OCI-LY1 (cell line): ENCODE measurements at regions not wholly inside any gene's neighbourhood (a gene's known extent, or its start where the extent isn't known, plus 50 kb on each side); places are given as distances from the start of the nearest gene placed in this dataset.

Source experiments
- H2AFZ ChIP-seq: fragments of 200-600 bp; sonication (generic), shearing (Covaris generic); 2 replicates; pipeline ENCODE4 v1.6.0; 2014; ENCODE audit warnings: antibody characterized with exemption, mild to moderate bottlenecking, low read length
- H3F3A ChIP-seq: fragments of 200-600 bp; sonication (generic), shearing (Covaris generic); 2 replicates; pipeline ENCODE4 v1.6.0; 2014; ENCODE audit warnings: mild to moderate bottlenecking, antibody characterized with exemption, low read length, moderate library complexity; ENCODE audit not compliant: insufficient read depth
- H3K27ac ChIP-seq: fragments of 200-600 bp; sonication (generic); 2 replicates; pipeline ENCODE4 v1.5.1; 2014; ENCODE audit warnings: low read length, mixed run types, mild to moderate bottlenecking, low read depth; ENCODE audit not compliant: poor library complexity, severe bottlenecking
- H3K27me3 ChIP-seq: fragments of 200-600 bp; sonication (generic); 2 replicates; pipeline ENCODE4 v1.6.0; 2014; ENCODE audit warnings: antibody characterized with exemption, mild to moderate bottlenecking, low read length, moderate library complexity; ENCODE audit not compliant: insufficient read depth
- H3K36me3 ChIP-seq: fragments of 200-600 bp; sonication (generic); 2 replicates; pipeline ENCODE4 v1.6.1; 2014; ENCODE audit warnings: mild to moderate bottlenecking, antibody characterized with exemption, low read length, moderate library complexity, mixed read lengths; ENCODE audit not compliant: insufficient read depth
- H3K4me1 ChIP-seq: fragments of 200-600 bp; sonication (generic); 2 replicates; pipeline ENCODE4 v1.5.1; 2014; ENCODE audit warnings: mild to moderate bottlenecking, low read length, moderate library complexity; ENCODE audit not compliant: insufficient read depth, severe bottlenecking
- H3K4me2 ChIP-seq: fragments of 200-600 bp; sonication (generic), shearing (Covaris generic); 2 replicates; pipeline ENCODE4 v1.6.1; 2014; ENCODE audit warnings: low read length
- H3K4me3 ChIP-seq: fragments of 200-600 bp; sonication (generic); 2 replicates; pipeline ENCODE4 v1.5.1; 2014; ENCODE audit warnings: low read length, low read depth, mild to moderate bottlenecking, mixed read lengths; ENCODE audit not compliant: poor library complexity, severe bottlenecking
- H3K79me2 ChIP-seq: fragments of 200-600 bp; shearing (Covaris generic); 2 replicates; pipeline ENCODE4 v1.6.1; 2016; ENCODE audit warnings: mixed run types, low read length, mixed read lengths; ENCODE audit not compliant: insufficient read depth
- H3K9ac ChIP-seq: fragments of 200-600 bp; sonication (generic), shearing (Covaris generic); 2 replicates; pipeline ENCODE4 v1.6.1; 2014; ENCODE audit warnings: mild to moderate bottlenecking, low read length, mixed read lengths
- H3K9me2 ChIP-seq: fragments of 200-600 bp; sonication (generic), shearing (Covaris generic); 2 replicates; pipeline ENCODE4 v1.6.1; 2014; ENCODE audit warnings: low read depth, mild to moderate bottlenecking, low read length, mixed read lengths
- H3K9me3 ChIP-seq: fragments of 200-600 bp; shearing (Covaris generic); 2 replicates; pipeline ENCODE4 v1.6.1; 2014; ENCODE audit warnings: low read length, mixed read lengths
- H4K20me1 ChIP-seq: fragments of 200-600 bp; sonication (generic), shearing (Covaris generic); 2 replicates; pipeline ENCODE4 v1.6.0; 2016; ENCODE audit warnings: mild to moderate bottlenecking, low read length; ENCODE audit not compliant: insufficient read depth
- CTCF ChIP-seq: fragments of 200-600 bp; sonication (generic), shearing (Covaris generic); IDR thresholded peaks from 2 replicates; pipeline ENCODE4 v1.5.1; 2017; ENCODE audit warnings: mild to moderate bottlenecking, antibody characterized with exemption, low read length, moderate library complexity, mixed read lengths
- EZH2 ChIP-seq: fragments of 200-600 bp; sonication (generic), shearing (Covaris generic); IDR thresholded peaks from 2 replicates; pipeline ENCODE4 v1.8.0; 2017; ENCODE audit warnings: borderline replicate concordance, mixed run types, mild to moderate bottlenecking, antibody characterized with exemption, low read length, moderate library complexity, mixed read lengths

- Histone ChIP-seq H3K9me2 (no peaks in the 10 kb centered on the region), H4K20me1 (no peaks in the 10 kb centered on the region), H3K36me3 (no peaks in the 10 kb centered on the region), H2AFZ (no peak overlapping the region), H3K27ac (no peak overlapping the region), H3K27me3 (no peaks in the 10 kb centered on the region), H3K9ac (no peak overlapping the region), H3K4me3 (no peak overlapping the region), H3K79me2 (no peaks in the 10 kb centered on the region), H3K4me2 (no peak overlapping the region), H3K9me3 (no peaks in the 10 kb centered on the region), H3F3A (no peaks in the 10 kb centered on the region), H3K4me1 (no peaks in the 10 kb centered on the region)
- TF ChIP-seq CTCF (no peak), EZH2 (no peak)
These were observed 545.7 kb downstream of the STK39 start for GRCh38 chr2:167701651-167702050.

- no peaks in the 10 kb centered on the region for H3K4me1 ChIP-seq
- H3K9ac ChIP-seq, result no peak overlapping the region
- H4K20me1 ChIP-seq, result no peaks in the 10 kb centered on the region
- no peak overlapping the region for H3K4me2 ChIP-seq
- H2AFZ ChIP-seq, result no peak overlapping the region
- no peaks in the 10 kb centered on the region for H3K79me2 ChIP-seq
- no peaks in the 10 kb centered on the region for H3K36me3 ChIP-seq
- no peaks in the 10 kb centered on the region for H3K9me2 ChIP-seq
- H3K9me3 ChIP-seq, result no peaks in the 10 kb centered on the region
- no peaks in the 10 kb centered on the region for H3F3A ChIP-seq
- H3K4me3 ChIP-seq, result no peak overlapping the region
- no peaks in the 10 kb centered on the region for H3K27me3 ChIP-seq
- TF ChIP-seq CTCF (no peak), EZH2 (no peak)
- no peak overlapping the region for H3K27ac ChIP-seq
These were observed 549.4 kb downstream of the STK39 start for GRCh38 chr2:167697948-167698347.

GRCh38 chr2:167697194-167697593 lies 550.2 kb downstream of the STK39 start:
- H3K27me3 ChIP-seq, result no peaks in the 10 kb centered on the region
- TF ChIP-seq EZH2, result no peak

GRCh38 chr2:167692936-167693335 lies 554.5 kb downstream of the STK39 start:
- TF ChIP-seq EZH2, result no peak
- TF ChIP-seq CTCF, result no peak
- H3K36me3 ChIP-seq, result no peaks in the 10 kb centered on the region
- H3K79me2 ChIP-seq, result no peaks in the 10 kb centered on the region
- H3K9me2 ChIP-seq, result no peaks in the 10 kb centered on the region
- no peak overlapping the region for H2AFZ ChIP-seq
- no peaks in the 10 kb centered on the region for H3K9me3 ChIP-seq
- H3K4me3 ChIP-seq, result no peak overlapping the region
- no peak overlapping the region for H3K9ac ChIP-seq
- no peaks in the 10 kb centered on the region for H3K27me3 ChIP-seq
- no peak overlapping the region for H3K27ac ChIP-seq
- H3K4me1 ChIP-seq, result no peaks in the 10 kb centered on the region
- no peaks in the 10 kb centered on the region for H3F3A ChIP-seq
- H3K4me2 ChIP-seq, result no peak overlapping the region
- H4K20me1 ChIP-seq, result no peaks in the 10 kb centered on the region

More at GRCh38 chr2:167697194-167697593, 550.2 kb downstream of the STK39 start:
- Histone ChIP-seq H3K9me3 (no peaks in the 10 kb centered on the region), H3K27ac (no peak overlapping the region), H3F3A (no peaks in the 10 kb centered on the region), H3K4me3 (no peak overlapping the region), H3K4me1 (no peaks in the 10 kb centered on the region), H2AFZ (no peak overlapping the region), H3K9me2 (no peaks in the 10 kb centered on the region), H3K79me2 (no peaks in the 10 kb centered on the region), H4K20me1 (no peaks in the 10 kb centered on the region), H3K9ac (no peak overlapping the region), H3K36me3 (no peaks in the 10 kb centered on the region), H3K4me2 (no peak overlapping the region)
